GM12878 (cell line): ENCODE measurements at regions not wholly inside any gene's neighbourhood (a gene's known extent, or its start where the extent isn't known, plus 50 kb on each side); places are given as distances from the start of the nearest gene placed in this dataset.

Experiments
- ATAC-seq: fragments of 200-7000 bp; cut with Tn5 transposase; 3 replicates; pipeline ENCODE4 v1.9.1; 2020; ENCODE audit warnings: mild to moderate bottlenecking, moderate library complexity
- BruUV-seq: library from RNA; stranded (reverse); fragments of 400-500 nt; replicated peaks from 2 replicates; lab custom pipeline; 2021; lab: Mats Ljungman, UMichigan
- CTCF ChIA-PET: fragments of 300-600 bp; sonication (Branson Sonifier 250); formaldehyde crosslinking; extraction: SDS; loops from one replicate; lab custom pipeline; 2021; ENCODE audit warnings: inconsistent platforms; lab: Yijun Ruan, JAX
- POLR2A ChIA-PET: fragments of 350-600 bp; formaldehyde crosslinking; extraction: SDS; loops from one replicate; lab custom pipeline; 2021; ENCODE audit warnings: inconsistent platforms; lab: Charles Lee
- RAD21 ChIA-PET: fragments of 300-600 bp; sonication (Branson Sonifier 250); formaldehyde crosslinking; loops from one replicate; lab custom pipeline; 2023; ENCODE audit warnings: antibody characterized with exemption; ENCODE audit not compliant: unreplicated experiment; lab: Charles Lee
- SMC1A ChIA-PET: fragments of 300-600 bp; sonication (Branson Sonifier 250); formaldehyde crosslinking; loops from one replicate; lab custom pipeline; 2023; ENCODE audit not compliant: unreplicated experiment, uncharacterized antibody; lab: Charles Lee
- DNase-seq: peaks from one replicate; pipeline ENCODE4 v3.0.0-alpha.2; 2011; ENCODE audit warnings: low read depth, low spot score
- FAIRE-seq: peaks from 3 replicates; lab custom pipeline; 2011; peaks lifted over from hg19 to GRCh38; lab: Jason Lieb, UNC
- H2AFZ ChIP-seq: 2 replicates; pipeline ENCODE4 v1.6.0; 2011; ENCODE audit warnings: low read depth, low read length, control low read depth; ENCODE audit not compliant: control insufficient read depth
- H3K27ac ChIP-seq: 2 replicates; pipeline ENCODE4 v1.5.1; 2011; ENCODE audit warnings: control low read depth; ENCODE audit not compliant: control insufficient read depth, insufficient read depth
- H3K27me3 ChIP-seq, 2 experiments: replicated peaks in 1 of 2; 2 replicates each; pipeline versions ENCODE4 v1.6.0 to v1.6.1; 2011; ENCODE audit warnings: low read length in 1 of 2; ENCODE audit not compliant: control insufficient read depth in 2 of 2, insufficient read depth in 2 of 2
- H3K36me3 ChIP-seq, 2 experiments: 2 replicates each; pipeline ENCODE4 v1.5.1; 2011; ENCODE audit warnings: low read length in 1 of 2; ENCODE audit not compliant: control insufficient read depth in 2 of 2, insufficient read depth in 2 of 2
- H3K4me1 ChIP-seq: 2 replicates; pipeline ENCODE4 v1.6.1; 2011; ENCODE audit warnings: mild to moderate bottlenecking, low read length, moderate library complexity, mixed read lengths; ENCODE audit not compliant: control insufficient read depth, insufficient read depth
- H3K4me2 ChIP-seq: 2 replicates; pipeline ENCODE4 v1.6.0; 2011; ENCODE audit warnings: control low read depth; ENCODE audit not compliant: control insufficient read depth, insufficient read depth
- H3K4me3 ChIP-seq: fragments of 200-600 bp; sonication (generic); 2 replicates; pipeline ENCODE4 v1.5.1; 2016
- H3K79me2 ChIP-seq: 2 replicates; pipeline ENCODE4 v1.6.0; 2011; ENCODE audit warnings: low read length; ENCODE audit not compliant: control insufficient read depth, insufficient read depth
- H3K9ac ChIP-seq: 2 replicates; pipeline ENCODE4 v1.8.0; 2011; ENCODE audit warnings: low read length, control low read depth, mixed read lengths; ENCODE audit not compliant: control insufficient read depth, insufficient read depth
- H3K9me3 ChIP-seq: replicated peaks from 3 replicates; pipeline ENCODE4 v1.5.1; 2011; ENCODE audit warnings: mild to moderate bottlenecking, low read length; ENCODE audit not compliant: control insufficient read depth, insufficient read depth
- H4K20me1 ChIP-seq: 2 replicates; pipeline ENCODE4 v1.6.0; 2011; ENCODE audit not compliant: control insufficient read depth, insufficient read depth
- ASH2L ChIP-seq: fragments of 300-600, 200-600 bp; sonication (generic); IDR thresholded peaks from 2 replicates; pipeline ENCODE4 v1.6.1; 2017; ENCODE audit warnings: low read depth, mild to moderate bottlenecking, borderline replicate concordance
- MXI1 ChIP-seq: fragments of 150-350 bp; IDR thresholded peaks from 2 replicates; pipeline ENCODE4 v1.6.1; 2011; ENCODE audit warnings: low read depth, mild to moderate bottlenecking, inconsistent platforms, low read length, improper control_type of control experiment
- NFIC ChIP-seq: IDR thresholded peaks from 2 replicates; pipeline ENCODE4 v1.6.1; 2012; ENCODE audit warnings: low read depth, mild to moderate bottlenecking, inconsistent platforms, low read length, moderate library complexity
- NFXL1 ChIP-seq: fragments of 450-650 bp; IDR thresholded peaks from 2 replicates; pipeline ENCODE4 v1.6.1; 2017; ENCODE audit warnings: antibody characterized with exemption, mild to moderate bottlenecking, borderline replicate concordance
- POLR2A ChIP-seq: IDR thresholded peaks from 2 replicates; pipeline ENCODE4 v1.6.1; 2011; ENCODE audit warnings: low read depth, mild to moderate bottlenecking, low read length
- REST ChIP-seq: IDR thresholded peaks from 2 replicates; pipeline ENCODE4 v1.6.1; 2012; ENCODE audit warnings: mild to moderate bottlenecking, low read depth, low read length
- SREBF1 ChIP-seq: IDR thresholded peaks from 2 replicates; pipeline ENCODE4 v1.6.1; 2012; ENCODE audit warnings: mild to moderate bottlenecking, low read length
- ZNF274 ChIP-seq: IDR thresholded peaks from one replicate; pipeline ENCODE4 v1.8.0; 2011; ENCODE audit not compliant: insufficient read length, insufficient read depth
- WGBS: methylation state at CpG from one replicate; pipeline ENCODE4 v1.1.6; 2016; ENCODE audit warnings: low lambda C conversion rate; ENCODE audit not compliant: insufficient replicate concordance, insufficient coverage; ENCODE audit errors: missing lambda C conversion rate; 5-methylcytosine and 5-hydroxymethylcytosine counted together
- in situ Hi-C: fragments of 300-500 bp; cut with MboI; formaldehyde crosslinking; loops from 9 replicates; pipeline ENCODE4 v1.14.3; 2018; ENCODE audit warnings: mixed read lengths
- intact Hi-C: fragments of 100-400 bp; cut with micrococcal nuclease; formaldehyde crosslinking; loops from one replicate; pipeline ENCODE4 v1.14.2; 2022; ENCODE audit not compliant: unreplicated experiment

- FAIRE-seq (no peak), ATAC-seq (no peak), DNase-seq (no peak)
- CTCF ChIA-PET = no interaction called here
- RAD21 ChIA-PET = no interaction called here
- H2AFZ ChIP-seq = no peak overlapping the region
- BruUV-seq = no TSS peak
- no peak overlapping the region for H3K4me3 ChIP-seq
- no peaks in the 10 kb centered on the region for H3K4me1 ChIP-seq
- no peaks in the 10 kb centered on the region for H3K9me3 ChIP-seq
- no peaks in the 10 kb centered on the region for H3K36me3 ChIP-seq
- in situ Hi-C loops = no loop called here
- TF ChIP-seq NFIC (no peak), NFXL1 (no peak), REST (no peak), POLR2A (no peak), MXI1 (no peak), ZNF274 (no peak), ASH2L (no peak), SREBF1 (no peak)
- WGBS = 54% methylated on average over 6 of the region's 6 CpGs
- POLR2A ChIA-PET = no interaction called here
- SMC1A ChIA-PET = no interaction called here
- H3K4me2 ChIP-seq = no peak overlapping the region
- no peak overlapping the region for H3K27ac ChIP-seq
- intact Hi-C loops = no loop called here
- no peaks in the 10 kb centered on the region for H4K20me1 ChIP-seq
- H3K27me3 ChIP-seq = no peaks in the 10 kb centered on the region
- no peaks in the 10 kb centered on the region for H3K79me2 ChIP-seq
- no peak overlapping the region for H3K9ac ChIP-seq
These were observed 589.6 kb downstream of the IGSF11 start for GRCh38 chr3:118445036-118445435.
